ENCODE measurements at regions not wholly inside any gene's neighbourhood (a gene's known extent, or its start where the extent isn't known, plus 50 kb on each side); places are given as distances from the start of the nearest gene placed in this dataset.

DNA sequence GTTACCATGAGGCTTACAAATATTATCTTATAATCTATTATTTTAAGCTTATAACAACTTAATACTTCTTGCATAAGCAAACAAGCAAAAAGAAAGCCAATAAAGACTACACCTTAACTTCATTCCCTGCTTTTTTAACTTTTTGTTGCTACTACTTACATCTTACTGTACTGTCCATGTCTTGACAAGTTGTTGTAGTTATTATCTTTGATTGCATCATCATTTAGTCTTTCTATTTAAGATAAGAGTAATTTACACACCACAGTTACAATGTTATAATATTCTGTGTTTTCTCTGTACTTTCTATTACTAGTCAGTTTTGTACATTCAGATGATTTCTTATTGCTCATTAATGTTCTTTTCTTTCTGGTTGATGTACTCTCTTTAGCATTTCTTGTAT lies 346.6 kb downstream of the SMARCA1 start:
- no peak for DNase-seq (ENCODE audit: low spot score)

DNA sequence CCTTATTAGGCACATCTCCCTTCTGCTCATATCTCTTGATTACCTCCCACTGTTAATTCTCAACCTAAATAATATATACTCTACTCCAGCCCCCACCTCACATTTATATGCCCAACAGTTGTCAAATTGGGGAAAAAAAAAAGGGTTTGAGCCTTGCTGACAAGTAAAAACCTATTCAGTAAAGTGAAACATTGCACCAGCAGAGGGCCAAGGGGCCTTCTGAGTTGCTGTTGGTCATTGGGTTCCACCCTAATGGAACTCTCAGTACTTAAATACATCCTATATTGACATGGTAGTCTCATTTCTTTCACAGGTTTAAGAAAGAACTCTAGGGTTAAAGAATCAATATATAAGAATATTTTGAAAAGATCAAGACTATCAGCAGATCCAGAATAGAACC lies 362.2 kb downstream of the SMARCA1 start:
- no peak for DNase-seq (ENCODE audit: low spot score)

DNA sequence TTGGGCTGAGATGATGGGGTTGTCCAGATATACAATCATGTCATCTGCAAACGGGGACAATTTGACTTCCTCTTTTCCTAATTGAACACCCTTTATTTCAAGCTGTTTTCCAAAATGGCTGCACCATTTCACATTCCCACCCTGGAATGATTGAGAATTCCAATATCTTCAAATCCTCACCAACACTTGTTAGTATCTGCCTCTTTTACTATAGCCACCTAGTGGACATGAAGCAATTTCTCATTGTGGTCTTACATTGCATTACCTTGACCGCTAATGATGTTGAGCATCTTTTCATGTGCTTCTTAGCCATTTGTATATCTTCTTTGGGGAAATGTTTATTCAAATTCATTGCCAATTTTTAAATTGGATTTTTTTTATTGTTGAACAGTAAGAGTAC lies 364.8 kb downstream of the SMARCA1 start:
- DNase-seq (ENCODE audit: low spot score): no peak

DNA sequence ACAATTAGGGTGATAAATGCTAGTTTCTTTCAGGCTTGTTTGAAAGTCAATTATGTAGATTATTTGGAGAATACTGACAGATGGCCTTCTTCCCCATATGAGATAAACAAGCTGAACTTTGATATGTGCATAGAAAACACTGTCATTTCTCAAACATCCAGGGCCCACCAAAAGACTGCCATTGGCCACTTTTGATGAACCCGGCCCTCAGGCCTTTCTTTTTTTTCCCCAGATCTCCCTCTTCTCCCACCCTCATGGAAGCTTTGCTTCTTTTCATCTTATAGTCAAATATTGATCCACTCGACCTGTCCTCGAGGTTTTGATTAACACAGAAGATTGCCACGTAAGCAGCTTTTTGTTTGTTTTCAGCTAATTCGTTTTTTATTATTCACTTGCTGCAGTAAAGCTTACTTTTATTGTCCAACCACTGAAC lies 377.4 kb downstream of the SMARCA1 start:
- DNase-seq (ENCODE audit: low spot score): no peak

DNA sequence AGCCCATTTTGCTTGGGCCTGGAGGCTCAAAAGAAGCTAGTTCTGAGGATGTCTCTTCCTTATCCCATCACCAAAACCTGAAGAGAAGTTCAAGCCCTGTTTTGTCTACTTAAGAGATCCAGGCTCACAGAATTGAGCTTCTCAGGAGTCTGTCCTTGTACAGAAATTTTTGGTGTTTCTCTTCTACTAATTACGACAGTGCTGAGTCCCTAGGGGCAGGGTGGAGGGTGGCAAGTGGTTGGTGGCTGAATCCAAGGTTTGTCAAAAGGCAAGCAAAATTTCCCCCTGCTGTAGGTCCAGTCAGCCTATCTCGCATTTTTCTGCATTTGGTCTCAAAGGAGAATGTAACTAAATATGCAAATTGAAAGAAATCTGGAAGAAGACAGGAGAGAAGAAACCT lies 377.9 kb downstream of the SMARCA1 start:
- DNase-seq (ENCODE audit: low spot score): no peak

DNA sequence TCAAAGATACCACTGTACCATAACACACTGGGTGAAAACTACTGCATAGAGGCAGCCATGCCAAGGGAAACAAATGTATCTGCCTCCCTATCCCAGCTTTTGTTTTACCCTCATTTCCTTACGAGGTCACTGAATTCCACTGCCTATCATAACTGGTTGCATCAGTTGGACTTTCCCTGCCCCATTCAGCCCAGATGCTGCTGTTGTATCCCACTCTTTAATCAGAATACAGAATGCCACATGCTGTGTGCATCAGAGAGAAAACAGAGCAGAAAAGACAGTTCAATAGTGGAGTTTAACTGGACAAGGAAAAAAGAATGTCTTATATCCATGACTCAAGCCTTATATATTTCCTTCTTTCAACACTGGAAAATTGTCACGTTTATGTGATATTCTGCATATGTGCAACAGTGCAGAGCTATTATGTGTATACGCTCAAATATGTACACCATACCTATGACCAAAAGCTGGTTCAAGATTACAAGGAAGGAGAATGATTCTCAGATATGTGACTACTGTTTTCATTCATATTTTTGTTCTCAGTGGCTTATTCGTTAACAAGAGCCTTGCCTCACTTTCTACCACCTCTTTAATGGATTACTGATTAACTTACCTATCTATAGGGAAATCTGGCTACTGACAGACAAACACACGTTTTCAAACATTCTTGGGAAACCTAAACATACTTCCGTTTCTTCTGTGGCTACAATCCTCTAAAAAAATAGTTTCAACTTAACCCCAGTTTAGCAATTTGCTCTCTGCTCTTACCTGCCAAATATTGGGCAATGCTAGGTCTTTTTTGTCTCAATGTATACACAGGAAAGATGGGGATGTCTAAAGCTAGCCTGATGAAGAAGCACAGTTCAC lies 378.9 kb downstream of the SMARCA1 start:
- DNase-seq (ENCODE audit: low spot score): no peak

DNA sequence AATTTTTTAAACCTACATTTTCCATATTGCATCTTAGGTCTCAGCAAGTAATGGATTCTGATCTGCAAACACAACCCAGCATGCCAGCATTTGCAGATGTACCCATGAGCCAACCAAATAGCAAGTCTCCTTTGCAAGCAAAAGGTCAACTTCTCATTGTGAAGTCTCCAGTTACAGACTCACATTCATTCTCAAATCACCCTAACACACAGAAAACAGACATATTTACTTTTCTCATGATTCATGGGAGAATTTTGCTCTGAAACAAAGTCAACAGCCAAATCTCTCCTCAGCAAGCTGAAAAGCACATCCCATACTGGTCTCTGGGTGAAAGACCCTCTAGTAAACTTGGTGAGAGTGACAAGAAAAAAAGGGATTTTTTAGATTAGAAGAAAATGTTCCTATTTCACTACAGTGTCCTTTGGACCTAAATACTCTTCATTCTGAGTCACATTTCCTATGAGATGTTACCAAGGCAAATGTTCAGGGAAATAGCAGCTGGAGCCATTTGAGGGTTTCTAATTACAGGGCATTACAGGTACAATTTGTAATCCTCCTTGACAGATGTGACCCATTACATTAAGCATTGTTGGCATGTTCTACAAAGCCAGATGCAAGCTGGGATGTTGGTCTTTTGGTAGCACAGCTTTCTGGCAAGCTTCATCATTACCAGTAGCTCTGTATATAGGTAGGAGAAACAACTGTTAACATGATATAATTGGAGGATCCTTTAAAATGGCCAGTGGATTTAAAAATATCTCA lies 383.3 kb downstream of the SMARCA1 start:
- DNase-seq (ENCODE audit: low spot score): no peak

DNA sequence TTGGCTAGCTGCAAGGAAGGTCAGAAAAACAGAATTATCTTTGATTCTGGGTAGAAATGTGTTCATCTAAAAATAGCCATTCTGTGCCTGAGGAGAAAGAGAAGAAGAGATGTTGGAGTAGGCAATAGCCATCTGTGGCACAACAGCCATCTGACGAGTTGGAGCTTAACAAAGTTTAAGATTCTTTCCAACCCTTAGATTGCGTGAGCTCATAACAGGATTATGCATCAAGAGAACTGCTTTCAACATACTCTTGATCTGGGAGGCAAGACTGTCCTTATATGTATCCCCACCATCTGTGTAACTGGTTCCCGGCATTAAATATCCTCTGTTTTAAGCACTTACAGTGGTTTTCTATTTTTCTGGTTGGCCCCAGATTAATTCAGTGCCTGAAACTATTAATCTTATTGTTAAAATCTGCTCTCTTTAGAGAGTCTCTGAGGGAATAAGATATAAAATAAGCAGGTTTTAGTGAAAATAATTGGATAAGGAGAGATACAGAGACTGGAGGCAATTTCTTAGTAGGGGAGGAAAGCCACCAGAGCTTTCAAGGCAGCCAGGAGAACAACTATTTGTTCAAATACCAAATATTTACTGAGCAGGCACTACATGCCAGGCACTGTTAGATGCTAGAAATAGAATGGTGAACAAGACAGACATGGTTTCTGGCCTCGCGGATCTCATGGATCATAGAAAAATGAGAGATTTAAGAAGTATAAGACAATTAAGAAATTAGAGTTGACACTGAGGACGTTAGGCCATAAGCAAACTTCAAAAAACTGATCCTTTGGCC lies 398.0 kb downstream of the SMARCA1 start:
- DNase-seq (ENCODE audit: low spot score): no peak

DNA sequence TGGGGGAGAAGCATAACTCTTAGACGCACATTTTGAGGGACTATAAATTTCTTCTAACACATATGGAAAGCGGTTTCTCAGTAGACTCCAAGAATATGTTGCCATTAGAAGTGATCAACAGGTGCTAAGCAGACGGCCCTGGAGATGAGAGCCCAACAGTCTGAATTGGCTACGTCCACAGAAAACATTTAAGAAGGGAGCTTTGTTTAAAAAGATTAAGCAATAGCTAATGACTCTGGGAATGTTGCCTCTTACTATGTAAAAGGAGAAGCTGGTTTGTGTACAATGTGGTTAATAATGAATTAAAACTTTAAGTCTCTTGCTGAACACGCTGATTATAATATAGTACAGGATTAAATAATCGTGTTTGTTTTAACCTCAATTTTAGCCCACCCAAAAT lies 399.5 kb downstream of the SMARCA1 start:
- DNase-seq (ENCODE audit: low spot score): no peak

DNA sequence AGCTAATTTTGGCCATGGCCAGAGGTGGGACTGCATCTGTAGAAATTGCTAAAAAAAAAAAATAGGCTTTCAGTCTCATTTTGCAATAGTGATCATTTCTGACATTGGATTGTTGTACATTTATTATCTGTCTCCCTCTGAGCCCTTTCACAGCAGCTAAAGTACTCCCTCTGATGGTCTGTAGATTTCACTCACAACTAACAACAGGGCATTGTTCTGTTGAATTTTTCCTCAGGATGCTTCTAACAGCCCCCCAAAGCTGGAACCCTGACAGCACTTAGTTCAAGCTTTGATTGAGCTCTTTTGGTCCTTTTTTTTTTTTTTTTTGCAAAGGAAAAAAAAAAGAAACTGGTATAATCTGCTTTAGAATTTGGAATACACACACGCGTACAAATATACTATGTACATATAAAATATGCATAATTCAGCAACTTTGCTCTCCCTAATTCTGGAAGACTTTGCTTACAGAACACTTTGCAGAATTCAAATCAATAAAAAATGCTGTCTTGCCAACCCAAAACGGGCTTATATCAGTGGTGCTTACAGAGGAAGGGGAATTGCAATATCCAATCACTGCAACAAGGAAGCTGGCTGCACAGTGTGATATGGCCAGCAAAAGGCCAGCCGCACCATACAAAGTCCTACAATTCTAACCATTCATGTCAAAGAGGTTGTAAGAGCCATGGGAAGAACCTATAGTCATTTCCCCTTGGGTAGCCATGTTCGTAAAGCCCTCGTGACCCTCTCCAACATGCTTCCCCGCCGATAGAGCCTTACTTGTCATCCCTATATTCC lies 406.4 kb downstream of the SMARCA1 start:
- no peak for DNase-seq (ENCODE audit: low spot score)

DNA sequence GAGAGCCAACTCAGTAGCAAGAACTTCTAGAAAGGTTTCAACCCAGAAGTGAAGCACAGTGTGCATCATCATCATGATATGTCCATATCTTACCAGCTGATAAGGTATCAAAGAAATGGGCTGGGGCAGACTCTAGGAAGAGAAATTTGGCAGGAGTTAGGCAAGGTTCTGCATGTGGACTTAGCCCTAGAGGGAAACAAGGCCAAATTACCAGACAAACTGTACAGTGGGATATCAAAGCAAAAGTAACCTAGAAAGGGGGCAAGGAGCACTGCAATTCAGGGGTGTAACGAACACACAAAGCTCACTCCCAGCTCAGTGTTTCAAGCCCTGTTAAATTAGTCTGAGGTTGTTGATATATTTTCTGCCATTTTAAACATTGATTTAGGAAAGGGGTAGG lies 407.4 kb downstream of the SMARCA1 start:
- no peak for DNase-seq (ENCODE audit: low spot score)

DNA sequence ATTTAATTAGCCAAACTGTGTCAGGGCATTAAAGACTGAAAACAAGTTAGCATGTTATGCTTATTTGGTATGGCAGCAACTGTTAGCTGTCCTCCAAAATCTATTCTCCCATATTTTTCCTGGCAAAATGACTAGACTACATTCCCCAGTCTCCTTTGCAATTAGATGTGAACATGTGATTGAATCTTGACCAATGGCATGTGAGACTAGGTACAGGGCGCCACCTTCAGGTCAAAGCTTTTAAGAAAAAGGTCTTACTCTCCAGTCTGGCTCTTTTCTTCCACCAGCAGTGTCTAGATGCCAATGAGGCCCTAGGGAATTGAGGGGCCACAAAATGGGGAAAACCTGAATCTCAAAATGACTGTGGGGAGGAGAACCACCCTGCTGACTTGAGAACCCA lies 408.2 kb downstream of the SMARCA1 start:
- DNase-seq (ENCODE audit: low spot score): peak; percentile 15

DNA sequence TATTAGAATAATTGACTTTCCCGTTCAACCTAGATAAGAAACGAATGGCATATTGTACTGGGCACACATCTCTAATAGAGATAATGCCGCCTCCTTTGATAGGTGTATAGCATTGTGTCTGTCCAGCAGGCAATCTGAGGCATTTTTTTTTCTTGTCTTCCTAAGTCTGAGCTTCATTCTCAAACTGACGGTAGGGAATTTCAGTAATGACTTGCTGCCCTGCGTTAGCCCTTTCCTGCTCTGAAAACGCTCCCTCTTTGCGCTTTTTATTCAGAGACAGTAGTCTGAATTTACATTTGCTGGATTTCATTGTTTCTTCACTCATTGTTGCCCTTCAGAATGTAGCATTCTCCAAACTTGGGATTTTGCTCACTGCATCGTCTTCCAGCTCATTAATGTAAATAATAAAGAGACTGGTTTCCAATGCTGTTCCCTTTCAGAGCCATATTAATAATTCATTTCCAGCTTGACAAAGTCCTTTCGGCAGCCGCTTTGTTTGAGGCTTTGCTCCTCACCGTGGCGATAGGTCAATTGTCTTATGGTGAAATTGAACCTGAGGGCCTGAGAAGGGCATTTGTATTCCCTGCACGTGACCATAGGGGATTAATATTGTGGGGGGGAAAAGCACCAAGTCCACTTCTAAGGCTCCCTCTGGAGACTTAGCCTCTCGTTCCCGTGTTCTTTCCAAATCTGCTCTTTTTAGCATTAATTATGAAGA lies 412.1 kb downstream of the SMARCA1 start:
- no peak for DNase-seq (ENCODE audit: low spot score)

DNA sequence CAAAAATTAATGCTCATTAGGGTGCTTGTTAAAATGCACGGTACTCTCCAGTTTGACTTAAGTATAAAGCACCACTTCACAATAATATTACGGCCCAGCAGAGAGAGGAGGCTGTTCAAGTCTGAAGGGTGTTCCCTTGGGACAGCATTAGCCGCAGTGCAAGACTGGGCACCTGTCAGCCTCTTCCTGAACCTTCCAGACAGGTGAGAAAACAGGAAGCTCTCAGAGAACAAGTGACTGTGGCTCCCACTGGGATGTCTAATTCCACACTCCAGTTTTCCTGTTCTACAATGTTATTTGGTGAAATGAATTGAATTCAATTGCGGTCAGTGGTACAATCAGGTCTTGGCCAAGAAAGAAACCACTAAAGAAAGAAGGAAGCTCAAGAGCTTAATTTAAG lies 414.4 kb downstream of the SMARCA1 start:
- DNase-seq (ENCODE audit: low spot score): no peak

DNA sequence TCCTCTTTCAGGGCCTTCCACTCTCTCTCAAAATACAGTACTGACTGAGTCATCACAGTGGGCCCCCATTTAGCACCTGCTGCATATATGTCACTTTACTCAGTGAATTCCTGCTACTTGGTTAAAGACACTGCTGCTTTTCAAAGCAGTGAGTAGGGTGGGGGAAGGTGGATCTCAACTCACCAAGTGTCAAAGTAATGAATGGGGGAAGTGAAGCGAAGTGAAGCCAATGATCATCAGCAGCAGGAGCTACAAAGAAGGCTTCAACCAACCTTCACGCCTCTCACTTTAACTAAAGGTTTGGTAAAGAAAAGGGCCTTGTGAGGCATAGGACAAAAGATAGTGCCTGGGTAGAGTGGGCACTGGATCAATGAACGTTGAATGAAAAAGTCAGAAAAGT lies 424.1 kb downstream of the SMARCA1 start:
- no peak for DNase-seq (ENCODE audit: low spot score)

DNA sequence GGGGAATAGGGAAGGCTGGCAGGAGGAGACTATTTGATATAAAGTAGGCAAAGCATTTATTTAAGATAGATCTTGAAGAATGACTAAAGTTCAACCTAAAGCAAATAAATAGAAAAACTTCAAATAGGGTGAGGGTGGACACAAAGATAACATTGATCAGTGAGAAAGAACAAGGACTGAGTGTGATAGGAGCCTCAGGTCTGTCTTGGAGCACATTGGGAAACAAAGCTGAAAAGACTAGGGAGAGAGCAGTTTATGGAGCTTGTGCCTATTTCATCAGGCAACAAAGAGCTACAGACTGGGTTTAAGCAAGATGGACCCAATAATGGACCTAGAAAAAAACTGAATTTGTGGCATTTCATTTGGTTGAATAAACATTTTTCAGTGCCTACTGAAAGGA lies 425.6 kb downstream of the SMARCA1 start:
- DNase-seq (ENCODE audit: low spot score): no peak

DNA sequence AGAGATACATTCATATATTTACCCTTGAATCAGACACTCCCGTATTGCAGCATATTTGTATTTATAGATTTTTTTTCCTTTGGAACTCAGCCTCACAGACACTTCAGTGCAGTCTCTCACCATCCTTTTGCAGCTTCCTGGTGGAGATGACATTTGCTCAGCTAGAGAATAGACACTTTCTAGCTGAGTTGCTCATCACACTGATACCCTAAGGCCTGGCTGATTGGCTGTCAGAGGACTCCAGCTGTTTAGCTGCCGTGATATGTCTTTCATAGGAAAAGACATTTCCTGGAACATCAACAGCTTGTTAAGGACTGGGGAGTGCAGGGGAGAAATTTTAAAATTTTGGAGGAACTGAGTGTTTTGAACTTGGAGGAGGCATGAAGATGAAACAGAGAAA lies 429.6 kb downstream of the SMARCA1 start:
- no peak for DNase-seq (ENCODE audit: low spot score)

DNA sequence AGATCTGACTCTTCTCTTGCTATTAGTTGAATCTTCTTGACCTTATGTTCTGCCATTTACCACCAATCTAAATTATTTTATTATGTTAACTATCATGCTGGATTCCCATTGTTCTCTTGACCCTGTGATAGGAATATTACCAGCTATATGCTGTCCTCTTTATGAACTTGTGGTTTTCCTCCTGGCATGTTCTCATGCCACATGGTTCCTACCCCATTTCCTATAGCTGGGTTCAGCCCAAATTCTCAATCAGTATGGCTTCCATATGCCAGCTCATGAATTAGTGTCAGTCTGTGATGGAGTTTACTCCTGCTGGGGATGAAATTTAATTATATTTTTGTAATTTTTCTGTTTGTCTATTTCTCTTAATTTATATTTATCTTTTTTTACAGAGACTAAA lies 430.5 kb downstream of the SMARCA1 start:
- DNase-seq (ENCODE audit: low spot score): no peak

DNA sequence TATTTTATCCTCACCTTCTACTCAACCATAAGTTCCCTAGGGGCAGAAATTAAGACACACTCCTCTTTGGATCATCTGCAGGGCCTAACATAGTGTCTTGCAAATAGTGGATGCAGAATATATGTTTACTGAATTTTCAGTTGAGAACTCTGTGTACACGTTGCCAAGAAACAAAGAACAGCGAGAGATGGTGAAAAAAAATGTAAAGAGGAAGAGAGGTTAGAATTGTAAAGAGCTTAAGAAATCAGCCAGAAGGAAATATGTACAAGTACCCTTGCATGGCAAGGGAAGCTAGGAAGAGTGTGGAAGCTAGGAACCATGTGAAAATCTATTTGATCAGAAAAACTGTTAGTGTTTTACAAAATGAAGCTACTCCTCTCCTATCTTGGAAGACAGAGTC lies 431.0 kb downstream of the SMARCA1 start:
- no peak for DNase-seq (ENCODE audit: low spot score)

DNA sequence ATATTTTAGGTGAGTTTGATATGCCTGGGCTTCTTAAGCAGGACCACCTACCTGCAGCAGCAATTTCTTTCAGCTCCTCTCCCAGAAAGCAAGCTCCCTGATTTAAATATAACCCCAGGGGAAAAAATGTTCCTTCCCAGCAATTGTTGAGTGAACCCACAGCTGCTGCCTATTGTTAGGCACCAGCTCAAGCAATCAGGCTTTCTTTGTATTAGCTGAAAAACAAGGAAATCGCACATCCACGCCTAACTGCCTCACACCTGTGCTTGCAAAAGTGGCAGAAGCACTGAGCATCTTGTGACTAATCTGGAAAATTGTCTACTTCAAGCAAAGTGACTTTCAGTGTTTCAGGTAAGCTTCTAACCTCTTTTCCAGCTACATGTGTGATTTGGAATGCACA lies 432.2 kb downstream of the SMARCA1 start:
- DNase-seq (ENCODE audit: low spot score): no peak

DNA sequence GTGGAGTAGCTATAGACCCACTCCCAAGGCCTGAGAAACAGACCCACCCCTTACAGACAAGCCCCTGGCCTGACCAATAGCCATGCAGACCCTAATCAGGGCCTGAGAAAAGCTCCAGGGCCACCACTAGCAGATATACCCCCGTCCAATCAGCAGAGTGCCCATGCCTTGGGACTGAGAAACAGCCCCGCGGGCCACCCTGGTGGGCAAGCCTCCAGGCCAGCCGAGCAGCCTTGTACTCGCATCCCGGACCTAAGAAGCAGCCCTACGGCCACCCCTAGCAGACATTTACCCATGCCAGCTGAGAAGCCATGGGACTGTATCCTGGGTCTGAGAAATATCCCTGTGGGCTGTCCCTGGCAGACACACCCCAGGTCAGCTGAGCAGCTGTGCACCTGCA lies 436.5 kb downstream of the SMARCA1 start:
- no peak for DNase-seq (ENCODE audit: low spot score)

Measured in A172 (cell line).